ENCODE measurements at regions not wholly inside any gene's neighbourhood (a gene's known extent, or its start where the extent isn't known, plus 50 kb on each side); places are given as distances from the start of the nearest gene placed in this dataset.
"Not testable (repeated sequence)": the region's sequence is repeated elsewhere in the genome, so short reads cannot be mapped to it uniquely, and the experiment has no call there.

DNA sequence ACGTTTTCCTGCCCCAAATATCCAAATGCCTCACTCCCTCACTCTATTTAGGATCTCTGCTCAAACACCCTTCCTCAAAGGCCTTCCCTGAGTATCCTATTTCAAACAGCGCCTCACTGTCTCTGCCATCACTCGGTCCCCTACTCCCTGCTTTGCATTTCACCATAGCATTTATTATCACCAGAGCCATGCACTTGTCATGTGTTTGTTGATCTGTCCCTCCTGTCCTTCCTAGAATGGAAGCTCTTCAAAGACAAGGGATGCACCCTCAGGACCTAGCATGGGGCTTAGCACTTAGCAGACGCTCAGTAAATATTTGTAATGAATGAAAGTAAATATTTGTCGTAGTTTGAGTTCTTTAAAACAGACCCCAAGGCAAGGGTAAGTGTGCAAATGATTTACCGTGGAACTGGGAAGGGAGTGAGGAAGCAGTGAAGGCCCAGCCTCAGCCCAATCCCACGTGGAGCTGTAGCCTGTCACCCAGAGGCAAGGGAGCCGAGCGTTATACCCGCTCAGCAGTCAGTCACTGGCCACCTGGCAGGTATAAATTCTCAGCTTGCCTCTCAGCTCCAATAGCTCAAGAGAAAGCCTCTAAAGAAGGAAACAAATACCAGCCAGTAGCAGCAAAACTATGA is 97.7 kb upstream of the KIF2A start:
- TF ChIP-seq, protein P1, sequence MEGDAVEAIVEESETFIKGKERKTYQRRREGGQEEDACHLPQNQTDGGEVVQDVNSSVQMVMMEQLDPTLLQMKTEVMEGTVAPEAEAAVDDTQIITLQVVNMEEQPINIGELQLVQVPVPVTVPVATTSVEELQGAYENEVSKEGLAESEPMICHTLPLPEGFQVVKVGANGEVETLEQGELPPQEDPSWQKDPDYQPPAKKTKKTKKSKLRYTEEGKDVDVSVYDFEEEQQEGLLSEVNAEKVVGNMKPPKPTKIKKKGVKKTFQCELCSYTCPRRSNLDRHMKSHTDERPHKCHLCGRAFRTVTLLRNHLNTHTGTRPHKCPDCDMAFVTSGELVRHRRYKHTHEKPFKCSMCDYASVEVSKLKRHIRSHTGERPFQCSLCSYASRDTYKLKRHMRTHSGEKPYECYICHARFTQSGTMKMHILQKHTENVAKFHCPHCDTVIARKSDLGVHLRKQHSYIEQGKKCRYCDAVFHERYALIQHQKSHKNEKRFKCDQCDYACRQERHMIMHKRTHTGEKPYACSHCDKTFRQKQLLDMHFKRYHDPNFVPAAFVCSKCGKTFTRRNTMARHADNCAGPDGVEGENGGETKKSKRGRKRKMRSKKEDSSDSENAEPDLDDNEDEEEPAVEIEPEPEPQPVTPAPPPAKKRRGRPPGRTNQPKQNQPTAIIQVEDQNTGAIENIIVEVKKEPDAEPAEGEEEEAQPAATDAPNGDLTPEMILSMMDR (IDR thresholded peaks at IDR 0.05; ENCODE audit: control insufficient read depth, extremely low read depth, insufficient read depth) = no peak
- DNase-seq (ENCODE audit: low read depth) = no peak
- H3K4me3 ChIP-seq (ENCODE audit: low read depth, low read length) = no peak overlapping the region

DNA sequence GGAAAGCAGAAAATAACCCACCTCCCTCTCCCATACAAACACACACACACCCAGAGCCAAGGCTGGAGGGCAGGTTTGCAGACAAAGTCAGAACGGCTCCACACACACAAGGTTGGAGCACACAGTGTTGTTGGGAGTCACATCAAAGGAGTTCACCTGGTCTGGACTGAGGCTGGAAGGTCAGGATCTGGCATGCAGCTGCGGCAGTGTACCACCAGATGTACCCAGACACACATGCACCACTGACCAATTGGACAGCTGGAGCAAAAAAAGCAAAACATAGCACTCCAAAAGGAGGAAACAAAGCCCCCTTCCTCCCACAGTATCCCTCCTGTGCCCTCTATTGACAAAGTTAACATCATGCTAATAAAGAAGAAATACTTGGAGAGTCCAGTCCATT is 94.6 kb upstream of the KIF2A start:
- DNase-seq (ENCODE audit: low read depth) = no peak
- H3K4me3 ChIP-seq (ENCODE audit: low read depth, low read length) = no peak overlapping the region
- TF ChIP-seq, protein P1 (IDR thresholded peaks at IDR 0.05; ENCODE audit: control insufficient read depth, extremely low read depth, insufficient read depth) = no peak

DNA sequence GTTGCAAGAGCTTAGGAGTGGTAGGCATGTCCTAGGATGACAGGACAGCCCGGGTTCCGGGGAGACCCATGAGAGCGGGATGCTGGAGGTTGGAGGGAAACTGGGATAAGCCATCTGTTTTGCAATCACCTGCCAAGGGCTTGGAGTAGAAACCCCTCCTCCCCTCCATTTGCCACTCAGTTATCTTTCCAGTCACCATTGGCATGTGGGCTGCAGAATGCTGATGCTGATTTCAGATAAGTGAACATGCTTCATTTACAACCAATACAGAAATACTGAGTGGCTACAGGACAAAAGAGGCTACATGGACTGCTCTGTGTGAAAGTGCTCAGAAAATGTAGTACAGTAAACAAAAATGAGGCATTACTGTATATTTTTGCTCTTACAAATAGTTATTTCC is 93.4 kb upstream of the KIF2A start:
- TF ChIP-seq, protein P1 (IDR thresholded peaks at IDR 0.05; ENCODE audit: control insufficient read depth, extremely low read depth, insufficient read depth) = no peak
- H3K4me3 ChIP-seq (ENCODE audit: low read depth, low read length) = no peak overlapping the region
- no peak for DNase-seq (ENCODE audit: low read depth)

DNA sequence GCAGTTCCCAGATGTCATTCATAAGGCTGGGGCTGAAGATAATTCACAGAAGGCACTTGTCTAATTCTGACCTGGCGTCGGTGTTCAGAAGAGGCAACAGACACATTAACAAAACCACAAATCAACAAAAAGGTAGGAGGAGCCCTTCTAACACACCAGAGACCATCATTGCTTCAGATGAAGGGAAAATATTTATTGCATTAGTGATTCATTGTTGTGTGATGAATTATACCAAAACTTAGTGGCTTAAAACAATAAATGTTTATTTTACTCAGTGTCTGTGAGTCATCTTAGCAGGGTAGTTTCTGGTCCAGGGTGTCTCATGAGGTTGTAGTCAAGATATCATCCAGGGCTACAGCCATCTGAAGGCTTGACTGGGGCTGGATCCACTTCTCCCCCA is 91.3 kb upstream of the KIF2A start:
- TF ChIP-seq, protein P1 (IDR thresholded peaks at IDR 0.05; ENCODE audit: control insufficient read depth, extremely low read depth, insufficient read depth) = no peak
- DNase-seq (ENCODE audit: low read depth) = no peak
- no peak overlapping the region for H3K4me3 ChIP-seq (ENCODE audit: low read depth, low read length)

DNA sequence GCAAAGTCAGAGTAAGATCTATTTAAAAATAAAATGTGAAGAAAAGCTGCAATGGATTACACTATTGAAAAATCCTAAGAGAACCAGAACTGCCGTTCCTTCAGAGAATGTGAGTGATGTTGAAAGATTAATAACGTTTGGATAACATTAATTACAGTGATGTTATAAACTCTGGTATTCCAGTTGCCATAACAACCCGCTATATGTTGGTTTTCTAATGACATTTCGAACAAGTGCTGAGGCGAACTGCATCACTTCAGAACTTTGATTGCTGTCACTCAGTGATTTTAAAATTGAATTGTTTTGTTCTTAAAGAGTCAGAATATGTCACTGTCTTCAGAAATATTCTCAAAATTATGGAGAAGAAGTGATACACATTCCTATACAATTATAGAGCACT is 89.4 kb upstream of the KIF2A start:
- H3K4me3 ChIP-seq (ENCODE audit: low read depth, low read length); DNase-seq (ENCODE audit: low read depth): not testable (repeated sequence)

DNA sequence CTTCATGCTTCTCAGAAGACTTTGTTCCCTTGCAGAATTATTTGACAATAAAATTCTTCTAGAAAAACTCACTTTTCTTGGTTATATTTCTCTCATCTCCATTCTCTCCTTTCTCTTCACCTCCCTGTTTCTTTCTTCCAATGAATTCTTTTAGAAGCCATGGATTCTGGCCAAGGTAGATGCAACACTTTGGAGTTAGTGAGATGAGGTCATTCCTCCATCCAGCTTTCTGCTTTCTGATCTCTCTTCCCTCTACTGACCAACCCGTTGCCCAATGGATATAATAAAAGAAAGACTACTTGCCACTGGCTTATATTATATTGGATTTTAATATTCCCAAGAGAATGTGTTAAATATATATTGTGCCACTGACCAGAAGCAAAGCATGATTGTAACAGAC is 88.9 kb upstream of the KIF2A start:
- not testable (repeated sequence) for DNase-seq (ENCODE audit: low read depth); H3K4me3 ChIP-seq (ENCODE audit: low read depth, low read length)

DNA sequence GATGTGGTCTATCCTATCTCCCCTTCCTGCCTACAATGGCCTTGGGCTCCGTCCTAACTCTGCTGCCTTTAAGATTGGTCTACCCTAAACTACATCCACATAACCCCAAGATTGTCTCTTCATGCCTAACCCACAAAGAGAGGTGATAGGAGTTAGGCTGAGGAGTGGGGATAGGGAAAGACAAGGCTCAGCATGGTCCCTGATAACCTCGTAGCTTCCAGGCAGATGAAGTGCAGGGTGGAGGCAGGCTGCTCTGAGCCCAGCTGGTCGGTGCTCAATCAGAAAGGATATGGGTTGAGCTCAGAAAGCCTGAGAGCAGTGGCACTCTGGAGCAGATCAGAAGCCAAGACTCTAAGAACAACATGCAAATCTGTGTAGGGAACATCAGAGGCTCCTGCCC is 87.1 kb upstream of the KIF2A start:
- not testable (repeated sequence) for DNase-seq (ENCODE audit: low read depth)

DNA sequence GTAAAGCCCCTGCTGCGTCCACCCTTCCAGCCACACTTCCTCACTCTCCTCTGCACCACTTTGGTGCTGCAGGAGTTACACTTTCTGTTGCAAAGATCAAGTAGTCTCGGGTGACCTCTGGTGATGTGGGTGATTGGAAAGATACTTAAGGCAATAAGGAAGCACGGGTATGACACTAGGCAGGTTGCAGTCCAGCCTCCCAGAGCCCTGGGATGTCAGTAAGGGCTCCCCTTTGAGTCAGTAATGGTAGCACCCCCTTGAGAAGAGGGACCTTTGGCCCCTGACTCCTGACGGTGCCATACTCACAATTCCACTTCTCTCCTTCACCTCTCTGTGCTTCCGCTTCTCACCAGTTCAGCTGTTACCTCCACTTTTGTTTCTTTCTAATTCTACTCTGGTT is 84.1 kb upstream of the KIF2A start:
- H3K4me3 ChIP-seq (ENCODE audit: low read depth, low read length); DNase-seq (ENCODE audit: low read depth): not testable (repeated sequence)

More for the DNA sequence above, 87.1 kb upstream of the KIF2A start:
- H3K4me3 ChIP-seq (ENCODE audit: low read depth, low read length) = not testable (repeated sequence)

DNA sequence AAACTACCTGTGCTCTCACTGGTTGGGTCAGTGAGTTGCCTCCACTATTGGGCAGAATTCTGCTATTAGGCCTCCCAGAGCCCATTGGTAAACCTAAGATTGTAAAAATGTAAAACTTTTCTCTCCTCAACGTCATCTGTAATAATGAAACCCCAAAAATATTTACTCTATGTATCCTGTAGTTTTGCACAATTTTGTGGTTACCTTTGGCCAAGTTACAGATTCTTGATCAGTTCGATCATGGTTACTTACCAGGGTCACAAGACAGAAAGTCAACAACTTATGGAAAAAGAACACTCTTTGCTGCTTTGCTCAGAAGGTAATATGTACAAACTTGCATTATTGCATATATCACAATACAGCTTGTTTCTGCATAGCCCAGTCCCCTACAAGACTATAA is 83.7 kb upstream of the KIF2A start:
- not testable (repeated sequence) for H3K4me3 ChIP-seq (ENCODE audit: low read depth, low read length); DNase-seq (ENCODE audit: low read depth)

DNA sequence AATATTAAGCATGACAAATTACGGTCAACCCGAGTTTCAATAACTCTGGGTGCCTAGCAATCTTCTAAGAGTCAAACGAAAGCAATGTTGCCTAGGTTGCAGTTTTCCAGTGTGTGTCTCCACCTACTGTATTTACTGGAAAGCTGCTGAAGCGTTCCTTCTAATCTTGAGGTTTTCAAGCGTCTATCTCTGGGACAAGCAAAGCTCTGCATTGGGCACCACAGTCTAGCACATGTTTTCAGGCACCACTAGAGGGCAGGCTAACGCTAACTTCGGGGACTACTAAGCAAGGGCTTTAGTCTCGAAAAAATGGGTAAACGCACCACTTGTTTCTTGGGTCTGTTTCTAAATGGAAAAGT is 82.7 kb upstream of the KIF2A start:
- not testable (repeated sequence) for H3K4me3 ChIP-seq (ENCODE audit: low read depth, low read length); DNase-seq (ENCODE audit: low read depth)
- TF ChIP-seq, protein P1 (IDR thresholded peaks at IDR 0.05; ENCODE audit: control insufficient read depth, extremely low read depth, insufficient read depth) = peak; percentile 55

Data from LNCaP clone FGC (cell line).